ENCODE measurements at regions not wholly inside any gene's neighbourhood (a gene's known extent, or its start where the extent isn't known, plus 50 kb on each side); places are given as distances from the start of the nearest gene placed in this dataset.
"Not testable (repeated sequence)": the region's sequence is repeated elsewhere in the genome, so short reads cannot be mapped to it uniquely, and the experiment has no call there.

GRCh38 chr14:28308734-28309133, 457.9 kb upstream of the FOXG1 start:
- Histone ChIP-seq H3K4me3 (ENCODE audit: insufficient read depth, low read depth, low read length) (no peak overlapping the region), H3K27ac (ENCODE audit: low read depth, low read length) (peak overlapping the region; percentile 69), H3K79me2 (ENCODE audit: insufficient read depth, low read length) (no peaks in the 10 kb centered on the region), H4K20me1 (ENCODE audit: insufficient read depth, low read length) (no peaks in the 10 kb centered on the region), H3K9me3 (ENCODE audit: insufficient read depth, low read depth, low read length) (no peaks in the 10 kb centered on the region), H3K9ac (ENCODE audit: low read length) (peak overlapping the region; percentile 40), H3K4me1 (ENCODE audit: insufficient read depth, low read length) (peaks cover 11% of the 10 kb centered on the region), H2AFZ (ENCODE audit: low read depth, low read length) (peak overlapping the region; percentile 0), H3K27me3 (ENCODE audit: insufficient read depth, low read length) (no peaks in the 10 kb centered on the region), H3K36me3 (ENCODE audit: insufficient read depth, low read length) (no peaks in the 10 kb centered on the region), H3K4me2 (ENCODE audit: low read length) (peak overlapping the region; percentile 58)
- Mint-ChIP-seq H3K27me3 (ENCODE audit: low read depth, unreplicated experiment) (no peaks in the 10 kb centered on the region), H3K4me1 (ENCODE audit: low read depth, unreplicated experiment) (peaks cover 18% of the 10 kb centered on the region), H3K4me3 (ENCODE audit: unreplicated experiment) (no peak overlapping the region), H3K36me3 (ENCODE audit: low read depth, unreplicated experiment) (no peaks in the 10 kb centered on the region), H3K27ac (ENCODE audit: unreplicated experiment) (peak overlapping the region; percentile 4), H3K9me3 (ENCODE audit: unreplicated experiment) (no peaks in the 10 kb centered on the region)
- FAIRE-seq (peak; percentile 79), DNase-seq (ENCODE audit: low read depth) (peak; percentile 97)
- no peak for TF ChIP-seq EZH2 (IDR thresholded peaks at IDR 0.05; ENCODE audit: insufficient read depth, low read length)
- TF ChIP-seq, protein P1, sequence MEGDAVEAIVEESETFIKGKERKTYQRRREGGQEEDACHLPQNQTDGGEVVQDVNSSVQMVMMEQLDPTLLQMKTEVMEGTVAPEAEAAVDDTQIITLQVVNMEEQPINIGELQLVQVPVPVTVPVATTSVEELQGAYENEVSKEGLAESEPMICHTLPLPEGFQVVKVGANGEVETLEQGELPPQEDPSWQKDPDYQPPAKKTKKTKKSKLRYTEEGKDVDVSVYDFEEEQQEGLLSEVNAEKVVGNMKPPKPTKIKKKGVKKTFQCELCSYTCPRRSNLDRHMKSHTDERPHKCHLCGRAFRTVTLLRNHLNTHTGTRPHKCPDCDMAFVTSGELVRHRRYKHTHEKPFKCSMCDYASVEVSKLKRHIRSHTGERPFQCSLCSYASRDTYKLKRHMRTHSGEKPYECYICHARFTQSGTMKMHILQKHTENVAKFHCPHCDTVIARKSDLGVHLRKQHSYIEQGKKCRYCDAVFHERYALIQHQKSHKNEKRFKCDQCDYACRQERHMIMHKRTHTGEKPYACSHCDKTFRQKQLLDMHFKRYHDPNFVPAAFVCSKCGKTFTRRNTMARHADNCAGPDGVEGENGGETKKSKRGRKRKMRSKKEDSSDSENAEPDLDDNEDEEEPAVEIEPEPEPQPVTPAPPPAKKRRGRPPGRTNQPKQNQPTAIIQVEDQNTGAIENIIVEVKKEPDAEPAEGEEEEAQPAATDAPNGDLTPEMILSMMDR (IDR thresholded peaks at IDR 0.05; ENCODE audit: insufficient read depth, low read depth, low read length) = no peak

DNA sequence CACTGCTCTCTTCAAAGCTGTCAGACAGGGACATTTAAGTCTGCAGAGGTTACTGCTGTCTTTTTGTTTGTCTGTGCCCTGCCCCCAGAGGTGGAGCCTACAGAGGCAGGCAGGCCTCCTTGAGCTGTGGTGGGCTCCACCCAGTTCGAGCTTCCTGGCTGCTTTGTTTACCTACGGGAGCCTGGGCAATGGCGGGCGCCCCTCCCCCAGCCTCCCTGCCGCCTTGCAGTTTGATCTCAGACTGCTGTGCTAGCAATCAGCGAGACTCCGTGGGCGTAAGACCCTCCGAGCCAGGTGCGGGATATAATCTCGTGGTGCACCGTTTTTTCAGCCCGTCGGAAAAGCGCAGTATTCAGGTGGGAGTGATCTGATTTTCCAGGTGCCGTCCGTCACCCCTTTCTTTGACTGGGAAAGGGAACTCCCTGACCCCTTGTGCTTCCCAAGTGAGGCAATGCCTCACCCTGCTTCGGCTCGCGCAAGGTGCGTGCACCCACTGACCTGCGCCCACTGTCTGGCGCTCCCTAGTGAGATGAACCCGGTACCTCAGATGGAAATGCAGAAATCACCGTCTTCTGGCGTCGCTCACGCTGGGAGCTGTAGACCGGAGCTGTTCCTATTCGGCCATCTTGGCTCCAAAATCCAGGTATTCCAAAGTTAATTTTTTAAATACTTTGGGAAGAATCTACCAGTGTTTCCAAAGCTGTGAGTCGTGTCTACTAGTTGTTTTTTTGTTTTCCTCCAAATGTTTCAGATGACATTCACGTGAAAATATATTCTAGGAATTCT, 448.5 kb upstream of the FOXG1 start:
- H3K4me3 ChIP-seq (ENCODE audit: insufficient read depth, low read depth, low read length); H3K27me3 Mint-ChIP-seq (ENCODE audit: low read depth, unreplicated experiment); H4K20me1 ChIP-seq (ENCODE audit: insufficient read depth, low read length); H2AFZ ChIP-seq (ENCODE audit: low read depth, low read length); H3K27ac ChIP-seq (ENCODE audit: low read depth, low read length); H3K36me3 Mint-ChIP-seq (ENCODE audit: low read depth, unreplicated experiment); H3K36me3 ChIP-seq (ENCODE audit: insufficient read depth, low read length); H3K4me1 ChIP-seq (ENCODE audit: insufficient read depth, low read length); DNase-seq (ENCODE audit: low read depth); H3K9ac ChIP-seq (ENCODE audit: low read length); H3K9me3 Mint-ChIP-seq (ENCODE audit: unreplicated experiment); H3K4me2 ChIP-seq (ENCODE audit: low read length); H3K27me3 ChIP-seq (ENCODE audit: insufficient read depth, low read length); H3K9me3 ChIP-seq (ENCODE audit: insufficient read depth, low read depth, low read length); H3K4me1 Mint-ChIP-seq (ENCODE audit: low read depth, unreplicated experiment); H3K27ac Mint-ChIP-seq (ENCODE audit: unreplicated experiment); FAIRE-seq; H3K4me3 Mint-ChIP-seq (ENCODE audit: unreplicated experiment); H3K79me2 ChIP-seq (ENCODE audit: insufficient read depth, low read length): not testable (repeated sequence)

DNA sequence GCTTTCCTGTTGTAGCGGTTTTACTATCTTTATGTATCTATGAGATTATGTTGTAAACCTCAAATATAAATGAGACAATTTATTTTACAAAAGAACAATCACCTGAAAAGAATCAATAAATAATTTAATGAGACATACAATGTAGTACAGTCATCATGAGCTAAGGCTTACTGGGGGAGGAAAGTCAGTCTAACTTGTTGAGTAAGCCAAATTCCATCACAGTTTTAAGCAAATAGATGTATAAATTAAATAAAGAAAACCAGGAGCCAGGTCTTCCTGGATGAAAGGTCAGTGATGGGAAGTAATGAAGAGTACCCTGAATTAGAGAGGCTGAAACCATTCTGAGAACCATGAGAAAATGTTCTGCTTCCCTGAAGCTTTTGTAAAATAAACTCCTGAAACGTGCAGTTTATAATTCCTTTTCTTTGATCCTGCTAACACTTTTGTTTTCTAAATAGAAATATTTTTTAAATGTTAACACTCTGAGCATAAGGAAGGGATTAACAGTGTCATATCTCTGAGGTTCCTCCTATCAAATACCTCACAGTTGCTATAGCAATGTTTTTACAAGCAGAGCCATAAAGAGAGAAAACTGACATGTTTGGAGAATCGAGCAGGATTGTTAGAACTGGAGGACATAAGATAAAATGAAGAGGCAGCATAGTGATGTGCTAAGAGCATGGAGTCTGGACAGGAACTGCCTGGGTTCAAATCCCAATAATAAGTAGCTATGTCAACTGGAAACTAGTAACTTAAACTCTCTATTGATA, 444.9 kb upstream of the FOXG1 start:
- no peak for FAIRE-seq

More for the DNA sequence above, 444.9 kb upstream of the FOXG1 start:
- Histone ChIP-seq H3K4me2 (ENCODE audit: low read length) (peak overlapping the region; percentile 12), H3K9ac (ENCODE audit: low read length) (no peak overlapping the region), H3K36me3 (ENCODE audit: insufficient read depth, low read length) (no peaks in the 10 kb centered on the region), H3K79me2 (ENCODE audit: insufficient read depth, low read length) (no peaks in the 10 kb centered on the region), H3K27ac (ENCODE audit: low read depth, low read length) (peak overlapping the region; percentile 28), H2AFZ (ENCODE audit: low read depth, low read length) (peak overlapping the region; percentile 54), H4K20me1 (ENCODE audit: insufficient read depth, low read length) (no peaks in the 10 kb centered on the region), H3K4me3 (ENCODE audit: insufficient read depth, low read depth, low read length) (no peak overlapping the region), H3K4me1 (ENCODE audit: insufficient read depth, low read length) (peaks cover 6% of the 10 kb centered on the region), H3K27me3 (ENCODE audit: insufficient read depth, low read length) (no peaks in the 10 kb centered on the region), H3K9me3 (ENCODE audit: insufficient read depth, low read depth, low read length) (no peaks in the 10 kb centered on the region)
- TF ChIP-seq EZH2 (IDR thresholded peaks at IDR 0.05; ENCODE audit: insufficient read depth, low read length) = no peak
- TF ChIP-seq, protein P1 (IDR thresholded peaks at IDR 0.05; ENCODE audit: insufficient read depth, low read depth, low read length) = no peak
- no peaks in the 10 kb centered on the region for H3K9me3 Mint-ChIP-seq (ENCODE audit: unreplicated experiment)
- peak; percentile 57 for DNase-seq (ENCODE audit: low read depth)
- peaks cover 8% of the 10 kb centered on the region for H3K4me1 Mint-ChIP-seq (ENCODE audit: low read depth, unreplicated experiment)
- H3K27ac Mint-ChIP-seq (ENCODE audit: unreplicated experiment) = no peak overlapping the region
- no peak overlapping the region for H3K4me3 Mint-ChIP-seq (ENCODE audit: unreplicated experiment)
- no peaks in the 10 kb centered on the region for H3K27me3 Mint-ChIP-seq (ENCODE audit: low read depth, unreplicated experiment)
- H3K36me3 Mint-ChIP-seq (ENCODE audit: low read depth, unreplicated experiment) = no peaks in the 10 kb centered on the region
